Astrocyte (in vitro differentiated cells and primary cell): ENCODE measurements at regions not wholly inside any gene's neighbourhood (a gene's known extent, or its start where the extent isn't known, plus 50 kb on each side); places are given as distances from the start of the nearest gene placed in this dataset.

Source experiments
- CTCF ChIP-seq: IDR thresholded peaks from 2 replicates; pipeline ENCODE4 v1.5.1; 2011; ENCODE audit warnings: low read depth, mild to moderate bottlenecking, inconsistent platforms, low read length, moderate library complexity; ENCODE audit not compliant: insufficient read depth
- EZH2 ChIP-seq: IDR thresholded peaks from 2 replicates; pipeline ENCODE4 v1.6.1; 2012; ENCODE audit warnings: mild to moderate bottlenecking, low read length, inconsistent platforms; ENCODE audit not compliant: insufficient read depth

- no peak for TF ChIP-seq CTCF
- TF ChIP-seq EZH2 = no peak
These were observed 54.3 kb upstream of the MEF2A start for GRCh38 chr15:99511531-99511865.
